ENCODE measurements at regions not wholly inside any gene's neighbourhood (a gene's known extent, or its start where the extent isn't known, plus 50 kb on each side); places are given as distances from the start of the nearest gene placed in this dataset.

GRCh38 chr17:70024253-70024652 lies 50.8 kb upstream of the KCNJ16 start:
- H3K27me3 ChIP-seq (ENCODE audit: control insufficient read depth, insufficient read depth, low read length): no peaks in the 10 kb centered on the region
- no peaks in the 10 kb centered on the region for H3K36me3 ChIP-seq (ENCODE audit: control insufficient read depth, insufficient read depth, low read length)
- no peak overlapping the region for H3K4me3 ChIP-seq (ENCODE audit: low read depth, low read length)
- FAIRE-seq (no peak), DNase-seq (ENCODE audit: low read depth) (no peak)
- TF ChIP-seq, protein P1, sequence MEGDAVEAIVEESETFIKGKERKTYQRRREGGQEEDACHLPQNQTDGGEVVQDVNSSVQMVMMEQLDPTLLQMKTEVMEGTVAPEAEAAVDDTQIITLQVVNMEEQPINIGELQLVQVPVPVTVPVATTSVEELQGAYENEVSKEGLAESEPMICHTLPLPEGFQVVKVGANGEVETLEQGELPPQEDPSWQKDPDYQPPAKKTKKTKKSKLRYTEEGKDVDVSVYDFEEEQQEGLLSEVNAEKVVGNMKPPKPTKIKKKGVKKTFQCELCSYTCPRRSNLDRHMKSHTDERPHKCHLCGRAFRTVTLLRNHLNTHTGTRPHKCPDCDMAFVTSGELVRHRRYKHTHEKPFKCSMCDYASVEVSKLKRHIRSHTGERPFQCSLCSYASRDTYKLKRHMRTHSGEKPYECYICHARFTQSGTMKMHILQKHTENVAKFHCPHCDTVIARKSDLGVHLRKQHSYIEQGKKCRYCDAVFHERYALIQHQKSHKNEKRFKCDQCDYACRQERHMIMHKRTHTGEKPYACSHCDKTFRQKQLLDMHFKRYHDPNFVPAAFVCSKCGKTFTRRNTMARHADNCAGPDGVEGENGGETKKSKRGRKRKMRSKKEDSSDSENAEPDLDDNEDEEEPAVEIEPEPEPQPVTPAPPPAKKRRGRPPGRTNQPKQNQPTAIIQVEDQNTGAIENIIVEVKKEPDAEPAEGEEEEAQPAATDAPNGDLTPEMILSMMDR (IDR thresholded peaks at IDR 0.05; ENCODE audit: insufficient read depth, low read length, severe bottlenecking): no peak
